GM19035 (cell line): ENCODE measurements at regions not wholly inside any gene's neighbourhood (a gene's known extent, or its start where the extent isn't known, plus 50 kb on each side); places are given as distances from the start of the nearest gene placed in this dataset.

Experiments used
- ATAC-seq: cut with Tn5 transposase; IDR thresholded peaks from one replicate; pipeline ENCODE4 v1.9.1; 2021; ENCODE audit not compliant: unreplicated experiment

DNA sequence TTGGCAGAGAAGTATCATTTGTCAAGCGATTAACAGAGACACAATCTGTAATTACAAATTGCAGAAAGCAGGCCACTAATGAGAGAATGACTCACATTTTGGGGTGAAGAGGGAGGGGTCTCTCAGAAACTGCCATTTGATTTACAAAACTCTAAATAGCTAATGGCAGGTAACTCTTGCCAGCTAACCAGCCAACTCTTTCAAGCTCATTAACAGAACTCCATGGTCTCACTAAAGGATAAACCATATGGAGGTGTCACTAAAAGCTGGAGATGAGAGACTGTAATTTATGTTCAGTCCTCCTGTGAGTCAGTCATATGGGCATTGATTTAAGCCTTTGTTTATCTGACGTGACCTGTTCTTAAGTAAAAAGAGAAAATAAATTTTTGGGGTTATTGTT, 336.4 kb downstream of the FOXG1 start:
- ATAC-seq = no peak

DNA sequence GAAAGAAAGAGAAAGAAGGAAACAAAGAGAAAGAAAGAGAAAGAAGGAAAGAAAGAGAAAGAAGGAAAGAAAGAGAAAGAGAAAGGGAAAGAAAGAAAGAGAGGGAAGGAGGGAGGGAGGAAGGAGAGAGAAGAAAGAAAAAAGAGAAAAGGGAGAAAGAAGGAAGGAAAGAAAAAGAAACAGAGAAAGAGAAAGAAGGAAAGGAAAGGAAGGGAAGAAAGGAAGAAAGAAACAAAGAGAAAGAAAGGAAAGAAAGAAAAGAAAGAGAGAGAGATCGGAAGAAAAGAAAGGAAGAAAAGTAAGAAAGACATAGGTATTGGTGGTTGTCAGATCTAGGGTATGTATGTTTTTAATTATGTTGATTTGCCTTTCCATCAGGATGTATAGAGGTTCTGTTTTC, 342.3 kb downstream of the FOXG1 start:
- no peak for ATAC-seq

DNA sequence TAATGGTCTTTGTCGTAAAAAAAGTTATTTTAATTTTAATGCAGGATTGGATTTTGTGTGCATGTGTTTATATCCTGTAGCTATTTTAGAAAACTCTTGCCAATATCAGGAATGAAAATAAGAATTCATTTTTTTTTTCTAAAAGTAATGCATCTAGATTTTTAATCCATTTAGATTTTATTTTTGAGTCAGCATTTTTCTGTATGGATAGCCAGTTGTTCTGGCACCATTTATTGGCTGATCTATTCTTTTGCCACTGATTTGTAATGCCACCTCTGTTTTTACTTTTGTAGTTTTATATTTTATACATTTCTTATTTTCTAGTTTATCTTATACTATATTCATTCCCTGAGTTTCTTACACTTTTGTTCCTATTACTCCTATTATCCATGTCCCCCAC, 343.0 kb downstream of the FOXG1 start:
- no peak for ATAC-seq

DNA sequence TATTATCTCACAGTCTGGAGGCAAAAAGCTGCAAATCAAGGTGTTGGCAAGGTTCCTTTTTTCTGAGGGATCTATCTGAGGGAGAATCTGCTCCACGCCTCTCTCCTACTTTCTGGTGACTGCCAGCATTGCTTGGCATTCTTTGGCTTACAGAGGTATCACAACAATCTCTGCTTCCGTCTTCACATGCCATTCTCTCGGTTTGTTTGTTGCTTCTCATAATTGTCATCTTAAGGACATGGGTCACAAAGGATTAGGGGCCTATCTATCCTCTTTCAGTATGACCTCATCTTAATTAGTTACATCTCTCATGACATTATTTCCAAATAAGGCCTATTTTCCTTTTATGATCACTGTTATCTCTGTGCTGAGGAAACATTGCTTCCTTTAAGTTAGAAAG, 345.0 kb downstream of the FOXG1 start:
- no peak for ATAC-seq

DNA sequence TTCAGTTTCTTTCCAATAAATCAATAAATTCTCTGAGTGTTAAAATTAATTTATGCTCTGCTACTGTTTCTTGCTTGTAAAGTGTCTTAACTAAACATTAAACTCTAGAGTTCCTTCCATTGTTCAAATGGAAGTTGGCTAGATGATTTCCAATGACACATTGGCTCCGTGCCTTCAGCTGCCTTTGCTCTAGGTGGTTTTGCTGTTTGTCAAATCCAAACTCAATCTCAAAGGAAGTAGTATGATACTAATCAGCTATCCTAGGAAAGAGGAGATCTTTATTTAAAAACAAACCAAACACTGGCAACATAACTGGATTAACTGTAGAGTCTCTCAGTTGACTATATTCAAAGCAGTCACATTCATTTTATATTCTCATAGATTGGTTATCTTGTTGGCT, 356.4 kb downstream of the FOXG1 start:
- ATAC-seq = no peak

DNA sequence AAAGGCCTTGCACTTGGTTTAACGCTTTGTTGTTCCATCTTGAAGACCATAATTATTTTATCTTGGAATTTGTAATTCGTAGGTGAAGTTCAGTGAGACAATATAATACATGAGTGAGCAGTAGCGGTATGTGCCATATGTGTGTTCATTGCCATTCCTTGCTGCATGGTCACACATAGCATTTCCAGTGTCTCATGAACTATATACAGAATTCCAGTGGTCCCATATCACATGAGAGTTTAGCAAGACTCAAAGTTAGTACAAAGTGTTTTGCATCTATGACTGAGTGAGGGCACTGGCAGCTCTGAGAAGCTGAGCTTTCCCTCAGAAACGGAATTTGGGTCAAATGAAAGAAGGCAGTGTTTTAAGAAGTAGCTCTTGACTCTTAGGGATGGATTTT, 359.8 kb downstream of the FOXG1 start:
- no peak for ATAC-seq

DNA sequence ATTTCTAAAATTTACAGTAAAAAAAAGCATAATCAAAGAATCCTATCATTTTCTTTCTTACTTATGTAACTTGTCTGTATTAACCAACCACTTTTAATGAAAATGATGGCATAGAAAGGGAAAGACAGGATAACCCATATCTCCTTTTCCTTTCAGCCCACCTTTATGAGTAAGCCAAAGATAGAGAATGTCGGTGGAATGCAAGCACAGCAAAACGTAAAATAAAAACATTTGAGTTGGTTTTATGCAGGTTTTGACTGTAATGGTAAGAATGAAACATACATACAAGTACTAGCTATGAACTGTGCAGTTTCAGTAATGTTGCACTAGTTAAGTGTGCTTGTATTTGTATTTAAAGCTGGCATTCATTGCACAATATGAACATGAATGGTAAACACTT, 360.3 kb downstream of the FOXG1 start:
- ATAC-seq = no peak

DNA sequence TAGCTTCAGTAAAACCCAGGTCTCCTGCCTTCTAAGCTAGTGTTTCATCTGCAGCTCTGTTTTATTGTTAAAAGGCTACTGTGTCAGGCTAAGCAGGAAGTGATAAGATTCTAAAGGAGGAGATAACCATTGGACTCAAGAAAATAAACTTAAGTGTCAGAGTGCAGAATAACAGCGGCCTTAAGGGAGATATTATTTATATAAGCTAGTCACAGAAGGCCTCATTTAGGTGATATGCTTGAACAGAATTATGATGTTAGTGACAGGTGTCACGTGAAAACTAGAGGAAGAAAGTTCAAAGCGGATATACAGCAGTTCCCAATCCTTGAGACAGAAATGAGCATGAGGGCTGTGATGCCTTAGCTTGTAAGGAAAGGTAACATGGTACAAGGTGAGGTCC, 373.4 kb downstream of the FOXG1 start:
- ATAC-seq = no peak

DNA sequence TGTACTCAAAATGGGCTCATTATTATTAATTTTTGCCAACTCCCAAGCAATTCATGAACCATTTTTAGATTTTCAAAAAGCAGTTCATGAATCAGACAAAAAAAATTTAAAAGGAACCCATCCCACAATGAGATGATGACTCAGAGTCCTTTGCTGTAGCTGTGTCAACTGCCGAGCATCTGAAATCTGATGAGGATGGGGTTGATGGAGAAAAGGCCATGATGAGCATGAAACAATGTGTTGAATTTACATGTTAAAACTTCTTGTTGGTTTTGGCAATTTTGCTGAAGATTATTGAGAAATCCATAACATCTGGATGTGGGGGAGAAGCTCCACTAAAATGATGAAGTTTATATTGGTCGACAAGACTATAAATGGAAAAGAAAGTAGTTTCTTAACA, 378.0 kb downstream of the FOXG1 start:
- no peak for ATAC-seq

DNA sequence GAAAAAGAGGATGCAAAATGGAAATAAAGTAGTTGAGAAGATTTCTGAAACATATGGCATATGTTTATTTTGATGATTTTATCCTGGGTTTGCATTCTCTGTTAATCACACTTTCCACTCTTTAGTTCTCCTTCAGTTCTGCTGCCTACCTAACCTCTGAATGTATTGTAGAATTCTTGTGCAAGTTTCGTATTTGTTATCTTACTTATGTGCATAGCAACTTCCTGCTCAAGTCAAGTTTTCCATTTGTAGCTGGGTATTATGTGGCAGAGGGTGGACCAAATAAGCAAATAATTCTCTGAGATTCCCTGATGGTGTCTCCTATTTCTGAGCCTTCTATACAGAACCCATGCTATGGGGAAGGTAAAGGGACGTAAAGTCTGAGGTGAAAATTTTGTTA, 381.6 kb downstream of the FOXG1 start:
- ATAC-seq = no peak

DNA sequence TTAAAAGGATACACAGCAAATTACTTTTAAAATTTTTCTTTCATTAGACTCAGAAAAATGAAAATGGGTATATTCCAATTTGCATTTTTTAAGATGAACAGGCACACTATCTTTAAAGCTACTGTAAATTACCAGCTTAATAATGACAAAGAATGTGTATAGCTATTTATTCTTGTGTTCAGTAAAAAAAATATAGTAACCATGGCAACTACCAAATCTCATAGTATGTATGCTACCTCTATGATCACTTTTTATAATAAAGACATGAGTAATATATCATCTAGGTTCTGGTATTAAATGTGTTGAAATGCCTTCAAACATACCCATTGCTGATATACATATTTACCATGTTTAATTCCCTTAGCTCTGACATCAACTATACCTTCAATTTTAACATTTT, 383.2 kb downstream of the FOXG1 start:
- ATAC-seq = no peak

DNA sequence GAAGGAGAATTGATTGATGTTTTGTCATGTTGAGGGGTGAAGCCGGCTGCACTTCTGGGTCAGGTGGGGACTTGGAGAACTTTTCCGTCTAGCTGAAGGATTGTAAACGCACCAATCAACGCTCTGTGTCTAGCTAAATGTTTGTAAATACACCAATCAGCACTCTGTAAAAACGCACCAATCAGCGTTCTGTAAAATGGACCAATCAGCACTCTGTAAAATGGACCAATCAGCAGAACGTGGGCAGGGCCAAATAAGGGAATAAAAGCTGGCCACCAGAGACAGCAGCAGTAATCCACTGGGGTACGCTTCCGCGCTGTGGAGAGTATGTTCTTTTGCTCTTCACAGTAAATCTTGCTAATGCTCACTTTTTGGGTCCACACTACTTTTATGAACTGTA, 384.1 kb downstream of the FOXG1 start:
- no peak for ATAC-seq

DNA sequence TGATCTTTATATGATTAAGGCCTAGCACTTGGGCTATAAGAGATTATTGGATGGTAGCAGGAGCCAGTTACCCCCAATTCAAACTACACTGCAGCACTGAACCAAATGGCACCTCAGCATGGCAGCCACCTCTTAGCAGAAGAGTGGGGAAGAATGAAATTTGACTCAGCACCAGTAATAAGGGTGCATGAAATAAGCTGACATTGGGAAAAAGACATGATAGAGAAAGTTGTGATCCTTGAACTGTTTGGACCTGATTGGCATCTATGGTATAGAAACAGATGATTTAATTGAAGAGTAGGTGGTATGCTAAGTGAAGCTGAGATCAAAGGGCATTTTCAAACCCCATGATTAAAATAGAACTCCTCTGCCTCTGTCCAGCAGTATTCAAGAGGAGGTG, 389.5 kb downstream of the FOXG1 start:
- no peak for ATAC-seq

DNA sequence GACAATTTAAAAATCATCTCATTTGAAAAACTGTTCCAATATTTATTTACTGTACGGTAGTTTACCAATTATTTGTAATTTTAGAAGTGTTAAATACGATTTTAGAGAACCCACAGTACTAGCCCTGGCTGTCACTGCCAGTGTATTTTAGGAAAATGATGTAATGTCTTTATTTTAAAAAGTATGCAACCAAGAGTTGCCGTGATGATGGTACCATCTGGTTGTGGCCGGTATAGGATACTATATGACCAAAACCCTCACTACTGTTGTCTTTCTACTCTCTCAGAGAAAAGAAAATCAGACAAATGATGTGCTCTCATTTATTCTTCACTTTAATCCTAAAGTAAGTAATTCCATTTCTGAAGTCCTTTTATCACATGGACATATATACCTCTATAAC, 395.0 kb downstream of the FOXG1 start:
- no peak for ATAC-seq

DNA sequence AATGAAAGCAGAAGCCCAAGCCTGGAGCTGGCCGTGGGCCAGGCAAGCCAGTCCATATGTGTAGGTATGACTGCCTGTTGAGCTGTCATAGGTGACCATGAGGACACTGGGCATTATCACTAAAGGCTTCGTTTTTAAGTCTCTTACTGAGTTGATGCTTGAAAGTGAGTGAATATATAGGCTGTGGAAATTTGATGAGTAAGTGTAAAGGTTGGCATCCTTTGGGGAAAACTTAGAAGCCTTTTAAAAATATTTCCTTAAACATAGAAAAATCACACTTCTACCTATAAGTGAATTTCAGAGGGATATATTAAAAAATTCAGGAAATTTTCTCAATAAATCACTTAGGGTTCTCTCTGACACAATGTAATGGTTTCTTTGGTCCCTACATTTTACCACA, 396.5 kb downstream of the FOXG1 start:
- no peak for ATAC-seq

DNA sequence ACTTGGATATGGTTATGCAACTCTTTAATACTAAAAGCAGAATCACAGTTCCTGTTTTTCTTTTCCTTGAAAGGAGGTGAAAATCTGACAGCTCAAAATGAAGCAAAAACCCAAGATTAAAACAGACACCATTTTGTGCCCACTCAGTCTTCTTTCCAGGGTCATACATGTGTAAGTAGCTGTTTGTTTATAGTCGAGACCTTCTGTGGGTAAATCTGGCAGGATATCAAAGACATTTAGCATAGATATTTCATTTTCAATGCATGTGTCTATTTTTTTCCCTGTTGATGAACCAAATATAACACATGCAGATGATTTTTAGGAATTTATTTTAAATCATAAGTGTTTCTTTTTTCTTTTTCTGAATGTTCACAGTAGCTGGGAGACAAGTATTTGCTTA, 398.8 kb downstream of the FOXG1 start:
- ATAC-seq = no peak

DNA sequence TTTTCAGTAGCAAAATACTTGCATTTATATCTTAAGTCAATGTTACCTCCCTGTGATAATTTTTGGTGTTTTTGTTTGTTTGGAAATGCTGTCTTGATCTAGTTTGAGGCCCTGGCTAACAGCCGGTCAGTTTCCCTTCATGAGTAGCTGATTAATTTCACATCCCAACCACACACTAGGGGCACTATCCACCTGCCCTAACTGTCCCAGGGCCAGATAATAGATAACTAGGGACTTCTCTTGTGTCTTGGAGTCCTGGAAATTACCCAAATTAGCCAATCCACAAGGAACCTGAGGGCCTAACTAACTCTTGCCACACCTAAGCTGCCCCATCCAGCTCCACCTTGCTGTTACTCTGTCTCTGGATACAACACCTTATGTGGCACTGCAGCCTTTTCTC, 399.9 kb downstream of the FOXG1 start:
- ATAC-seq = no peak

DNA sequence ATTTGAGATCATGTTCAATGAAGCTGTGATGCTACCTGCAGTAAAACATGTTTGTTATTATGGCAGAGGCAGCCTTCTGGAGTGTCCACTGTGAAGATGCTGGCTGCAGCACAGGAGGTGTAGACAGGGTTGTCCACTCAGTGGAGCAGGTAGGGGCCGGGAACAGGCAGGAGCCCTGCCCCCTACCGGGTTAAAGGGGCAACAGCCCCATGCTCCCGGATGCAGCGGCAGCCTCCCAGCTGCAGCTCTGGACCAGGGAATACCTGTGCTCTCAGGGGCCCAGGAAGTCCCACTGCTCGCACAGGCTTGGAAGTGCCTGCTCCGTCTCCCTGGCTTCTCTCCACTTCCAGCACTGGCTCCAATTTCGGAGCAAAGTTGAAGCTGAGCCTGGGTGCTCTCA, 401.6 kb downstream of the FOXG1 start:
- ATAC-seq = no peak

DNA sequence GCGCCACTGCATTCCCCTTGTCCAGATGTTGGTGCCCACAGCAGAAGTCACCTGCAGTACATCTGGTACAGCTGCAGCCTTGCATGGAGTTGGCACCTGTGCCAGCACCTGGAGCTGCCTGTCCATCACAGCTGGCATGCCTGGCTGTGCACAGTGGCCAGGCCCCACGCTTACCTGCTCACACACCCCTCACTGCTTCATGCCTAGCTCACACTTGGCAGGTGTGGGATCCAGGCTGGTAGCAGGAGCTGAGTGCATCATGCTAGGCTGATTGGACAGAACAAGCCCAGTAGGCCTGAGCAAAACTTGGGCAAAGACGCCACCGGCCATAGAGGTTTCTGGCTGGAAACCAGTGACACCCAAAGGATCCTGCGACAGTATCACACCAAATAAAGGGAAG, 402.8 kb downstream of the FOXG1 start:
- no peak for ATAC-seq

DNA sequence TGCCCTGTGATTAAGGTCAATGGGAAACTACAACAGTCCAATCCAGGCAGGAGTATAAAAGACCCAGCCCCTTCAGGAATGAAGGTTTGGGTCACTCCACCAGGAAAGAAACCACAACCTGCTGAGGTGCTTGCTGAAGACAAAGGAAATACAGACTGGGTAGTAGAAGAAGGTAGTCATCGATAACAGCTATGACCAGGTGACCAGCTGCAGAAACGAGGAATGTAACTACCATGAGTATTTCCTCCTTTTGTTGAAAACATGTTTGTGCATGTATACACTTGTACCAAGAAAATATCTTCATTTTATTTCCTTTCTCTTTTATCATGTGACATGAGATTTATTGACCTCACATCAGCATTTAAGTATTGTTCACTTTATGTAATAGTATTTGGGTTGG, 409.1 kb downstream of the FOXG1 start:
- no peak for ATAC-seq

DNA sequence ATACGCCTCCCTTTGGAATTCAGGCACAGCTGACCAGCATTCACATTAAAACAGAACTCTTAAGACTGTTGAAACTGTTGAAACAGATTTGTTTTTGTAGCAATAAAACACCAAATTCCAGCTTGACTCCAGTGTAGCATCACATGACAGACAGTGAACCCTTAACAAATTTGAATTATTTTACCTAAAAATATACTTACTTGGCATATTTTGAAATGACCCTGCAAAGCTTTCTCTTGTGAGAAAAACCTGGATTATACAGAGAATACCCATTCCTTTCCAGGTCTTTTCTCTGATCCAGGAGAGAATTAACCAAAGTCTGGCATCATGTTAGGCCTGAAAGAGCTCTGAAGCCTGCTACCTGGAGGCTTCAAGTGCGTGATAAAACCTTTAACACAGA, 410.3 kb downstream of the FOXG1 start:
- ATAC-seq = no peak

DNA sequence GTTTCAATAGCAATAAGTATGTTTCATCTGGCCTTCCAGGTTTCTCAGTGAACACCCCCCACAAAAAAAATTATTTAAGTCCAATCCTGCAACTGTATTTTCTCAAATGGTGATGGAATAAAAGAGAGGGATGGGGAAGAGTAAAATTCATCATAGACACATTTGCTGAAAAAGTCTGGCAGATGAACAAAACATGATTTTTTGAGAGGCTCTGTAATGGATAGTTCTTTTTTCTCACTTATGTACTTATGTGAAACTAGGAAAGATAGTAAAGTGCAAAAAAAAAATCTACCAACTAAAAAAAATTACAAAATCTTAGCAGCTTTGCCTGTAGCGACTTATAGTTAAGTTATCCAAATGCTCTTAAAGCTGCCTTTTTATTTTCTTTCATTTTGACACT, 412.4 kb downstream of the FOXG1 start:
- ATAC-seq = no peak

DNA sequence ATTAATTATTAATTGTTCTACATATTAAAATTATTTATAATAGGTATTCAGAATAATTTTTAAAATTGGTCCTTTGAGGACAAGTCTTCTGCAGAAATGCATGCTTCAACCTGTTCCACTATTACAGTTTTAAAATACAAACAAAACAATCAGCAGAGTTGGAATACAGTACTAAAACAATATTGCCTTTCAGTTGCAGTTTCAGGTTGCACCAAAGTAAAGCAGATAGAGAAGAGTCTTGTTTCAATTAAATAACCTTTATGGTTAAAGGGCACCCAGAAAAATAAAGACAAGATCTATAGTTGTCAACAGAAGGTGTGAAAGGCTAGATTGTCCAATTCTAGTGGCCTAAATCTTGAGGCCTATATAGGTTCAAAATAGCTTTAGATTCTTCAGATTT, 424.5 kb downstream of the FOXG1 start:
- ATAC-seq = no peak

DNA sequence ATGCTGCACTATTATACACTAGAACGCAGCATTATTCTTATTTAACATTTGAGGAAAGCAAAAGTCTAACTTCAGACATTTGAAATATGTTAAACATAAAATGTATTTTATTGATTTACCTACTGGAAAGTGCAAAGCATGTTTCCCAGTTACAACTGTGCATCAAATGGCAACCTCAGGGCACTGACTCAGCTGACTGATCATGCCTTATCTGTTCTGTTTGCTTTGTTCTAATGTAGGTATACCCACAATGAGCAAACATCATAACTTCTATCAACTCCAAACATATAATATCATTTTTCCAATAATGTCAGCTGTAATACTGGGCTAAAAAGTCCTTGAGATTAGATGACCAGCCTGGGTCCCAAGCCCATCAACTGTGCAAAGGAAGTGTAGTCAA, 431.0 kb downstream of the FOXG1 start:
- ATAC-seq = no peak
